Suprapubic skin (tissue), 4 donors: ENCODE measurements at regions not wholly inside any gene's neighbourhood (a gene's known extent, or its start where the extent isn't known, plus 50 kb on each side); places are given as distances from the start of the nearest gene placed in this dataset.

Source experiments
- CTCF ChIP-seq, 2 donors: fragments of 200-600 bp in 1 of 2; fragments of 450-650 bp in 1 of 2; sonication (generic) in 1 of 2; IDR thresholded peaks; one replicate each; pipeline ENCODE4 v1.5.1; 2016 to 2019; ENCODE audit warnings: antibody characterized with exemption in 2 of 2, mild to moderate bottlenecking in 1 of 2, moderate library complexity in 1 of 2
- EP300 ChIP-seq: sonication (generic); formaldehyde crosslinking; IDR thresholded peaks from one replicate; pipeline ENCODE4 v1.6.1; 2017; ENCODE audit warnings: antibody characterized with exemption
- POLR2A ChIP-seq, 2 donors: fragments of 450-650 bp; IDR thresholded peaks; one replicate each; pipeline ENCODE4 v1.6.1; 2017; ENCODE audit warnings: antibody characterized with exemption in 2 of 2, mild to moderate bottlenecking in 2 of 2, moderate library complexity in 2 of 2
- POLR2AphosphoS5 ChIP-seq, 3 donors: sonication (generic); formaldehyde crosslinking; IDR thresholded peaks; one replicate each; pipeline ENCODE4 v1.6.1; 2017; ENCODE audit warnings: antibody characterized with exemption in 3 of 3

GRCh38 chr7:35416568-35416967 lies 162.7 kb upstream of the TBX20 start:
- TF ChIP-seq CTCF (IDR thresholded peaks at IDR 0.05) (no peak), POLR2A (IDR thresholded peaks at IDR 0.05) (no peak), POLR2AphosphoS5 (IDR thresholded peaks at IDR 0.05) (no peak), EP300 (no peak)
